Activated CD4-positive, alpha-beta T cell treated with anti-CD3 and anti-CD28 coated beads, Interleukin-10, Interleukin-2, amounts not matched to agents 100 ng/mL and 50 ng/mL, durations not matched to agents 16 hours and 8 hours (primary cell): ENCODE measurements at regions not wholly inside any gene's neighbourhood (a gene's known extent, or its start where the extent isn't known, plus 50 kb on each side); places are given as distances from the start of the nearest gene placed in this dataset.

Source experiments
- DNase-seq: peaks from one replicate; pipeline ENCODE4 v3.0.0-alpha.2; 2020

DNA sequence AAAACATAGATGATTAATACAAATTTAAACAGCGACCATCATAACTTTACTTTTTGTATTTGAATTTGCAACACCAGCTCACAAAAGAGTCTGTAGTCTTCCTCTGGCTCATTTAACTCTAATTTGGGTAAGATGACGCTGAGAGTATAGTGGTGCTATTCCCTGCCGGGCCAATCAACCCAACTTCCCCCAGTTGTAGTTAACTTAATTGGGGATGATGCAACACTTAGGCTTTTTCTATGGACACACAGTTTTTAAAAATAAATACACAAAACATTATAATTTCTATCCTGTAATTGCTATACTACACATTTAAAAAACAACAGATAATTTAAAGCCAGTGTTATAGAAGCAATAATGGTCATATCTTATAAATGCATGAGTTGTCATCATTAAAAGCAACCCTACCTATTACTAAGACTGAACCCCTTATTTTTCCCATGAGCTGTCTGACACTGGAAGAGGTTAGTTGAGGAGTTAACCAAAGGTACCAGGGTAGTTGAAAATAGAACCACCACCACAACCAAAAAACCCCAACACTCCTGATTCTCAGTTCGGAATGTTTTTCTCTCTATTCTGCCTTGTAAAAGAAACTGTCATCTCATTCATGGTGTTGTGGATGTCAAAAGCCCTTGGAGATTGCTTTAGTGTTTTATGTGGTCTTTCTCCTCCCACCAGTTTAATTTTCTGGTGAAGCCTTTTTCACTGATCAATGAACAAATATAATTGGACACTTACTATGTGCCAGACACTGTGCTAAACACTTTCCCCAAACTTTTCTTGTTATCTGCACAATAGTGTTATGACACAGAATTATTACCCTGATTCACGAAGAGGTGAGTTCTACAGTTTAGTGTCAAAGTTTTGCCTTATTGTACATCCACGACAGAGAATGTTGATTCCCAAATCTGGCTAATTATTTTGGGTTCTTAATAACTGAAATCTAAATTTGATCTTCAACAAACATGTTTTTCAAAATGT, 61.5 kb upstream of the RAPGEF2 start:
- no peak for DNase-seq

GRCh38 chr4:159042097-159042605, 60.7 kb upstream of the RAPGEF2 start:
- DNase-seq = no peak

- DNase-seq = no peak
Observed at GRCh38 chr4:159042868-159043267, 60.0 kb upstream of the RAPGEF2 start.

- no peak for DNase-seq
Observed at GRCh38 chr4:159043861-159044260, 59.0 kb upstream of the RAPGEF2 start.

DNA sequence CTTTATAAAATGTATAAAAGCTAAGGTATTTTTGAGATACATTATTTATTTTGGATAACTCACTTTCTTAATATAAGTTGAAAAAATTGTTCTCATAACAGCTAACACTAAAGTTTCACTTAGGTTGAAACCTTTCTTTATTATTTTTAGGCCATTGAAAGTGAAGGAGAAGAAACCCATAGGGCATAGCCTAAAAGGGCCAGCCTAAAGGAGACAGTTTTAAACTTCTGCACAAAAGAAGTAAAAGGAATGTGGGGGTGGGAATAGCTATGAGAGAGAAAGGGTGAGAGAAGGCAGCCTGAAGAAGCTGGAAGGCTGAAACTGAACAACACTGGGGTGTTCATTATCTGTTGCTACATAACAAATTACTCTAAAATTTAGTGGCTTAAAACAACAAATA, 57.6 kb upstream of the RAPGEF2 start:
- DNase-seq = no peak

- no peak for DNase-seq
Observed at GRCh38 chr4:159046683-159047082, 56.2 kb upstream of the RAPGEF2 start.

- peak; percentile 70 for DNase-seq
Observed at GRCh38 chr4:159047478-159048165, 55.3 kb upstream of the RAPGEF2 start.

DNA sequence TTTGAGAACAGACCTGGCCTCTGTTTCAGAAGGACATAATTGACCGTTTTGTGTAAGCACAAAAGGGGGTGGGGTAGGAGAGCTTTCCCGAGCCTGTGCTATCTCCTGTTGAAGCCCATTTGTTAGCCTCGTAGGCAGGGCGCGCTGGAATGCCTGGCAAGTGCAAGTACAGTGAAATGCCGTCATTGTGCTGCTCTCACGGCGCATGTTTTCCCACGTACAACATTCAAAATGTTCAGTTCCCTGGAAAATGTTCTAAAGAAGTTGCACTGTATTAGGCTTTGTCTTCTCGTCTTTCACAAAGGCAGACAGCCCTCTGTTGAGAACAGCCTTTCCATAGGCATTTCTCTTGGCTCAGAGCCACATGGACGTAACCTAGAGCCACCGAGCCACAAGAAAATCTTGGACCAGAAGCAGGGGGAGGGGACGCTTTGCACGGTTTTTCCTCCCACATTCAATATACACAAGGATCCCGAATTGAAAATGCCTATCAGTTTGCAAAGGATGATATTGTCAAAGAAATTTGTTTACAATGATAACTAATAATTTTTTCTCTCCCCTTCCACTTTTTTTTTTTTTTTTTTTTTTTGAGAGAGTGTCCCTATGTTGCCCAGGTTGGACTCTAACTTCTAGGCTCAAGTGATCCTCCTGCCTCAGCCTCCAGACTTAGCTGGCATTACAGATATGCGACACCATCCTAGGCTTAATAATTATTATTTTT, 54.6 kb upstream of the RAPGEF2 start:
- no peak for DNase-seq

DNA sequence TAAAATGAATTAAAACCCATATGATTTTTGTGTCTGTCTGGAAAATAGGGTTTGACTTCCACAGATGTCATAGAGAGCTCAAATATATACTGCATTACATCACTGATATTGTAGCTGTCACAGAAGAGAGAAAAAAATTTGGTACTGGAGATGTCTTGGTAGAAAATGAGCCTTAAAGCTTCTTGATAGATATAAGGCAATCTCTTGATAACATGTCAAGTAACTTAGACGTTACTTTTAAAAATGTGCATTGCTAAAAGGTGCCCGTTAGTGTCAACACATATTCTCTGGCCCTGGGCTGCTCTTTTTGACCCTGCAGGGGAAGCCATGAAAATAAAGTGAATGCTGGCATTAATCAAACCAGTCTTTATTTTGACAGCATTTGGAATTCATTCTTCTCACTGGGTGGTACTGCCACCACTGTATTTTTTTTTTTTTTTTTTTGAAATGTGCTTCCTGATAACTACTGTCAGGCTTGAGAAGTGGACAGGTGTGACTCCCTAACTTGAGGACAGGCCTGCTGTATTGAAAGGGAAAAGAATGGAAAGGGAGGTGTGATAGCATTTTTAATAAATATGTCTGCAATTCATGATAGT, 53.0 kb upstream of the RAPGEF2 start:
- DNase-seq = no peak

GRCh38 chr4:159051245-159052071, 51.4 kb upstream of the RAPGEF2 start:
- DNase-seq = peak; percentile 34

GRCh38 chr4:159052315-159052714, 50.6 kb upstream of the RAPGEF2 start:
- DNase-seq = no peak
